Hepatocyte (in vitro differentiated cells): ENCODE measurements at regions not wholly inside any gene's neighbourhood (a gene's known extent, or its start where the extent isn't known, plus 50 kb on each side); places are given as distances from the start of the nearest gene placed in this dataset.

Experiments
- EZH2 ChIP-seq: fragments of 200-600 bp; sonication (generic); IDR thresholded peaks from 2 replicates; pipeline ENCODE4 v1.6.1; 2016; ENCODE audit warnings: antibody characterized with exemption, mild to moderate bottlenecking, borderline replicate concordance
- EZH2phosphoT487 ChIP-seq: fragments of 200-600 bp; sonication (generic); IDR thresholded peaks from one replicate; pipeline ENCODE4 v1.6.1; 2018; ENCODE audit warnings: antibody characterized with exemption, mild to moderate bottlenecking, low read depth, moderate library complexity; ENCODE audit not compliant: unreplicated experiment, severe bottlenecking
- TF ChIP-seq, protein P1 (sequence below): fragments of 200-600 bp; sonication (generic); IDR thresholded peaks from 2 replicates; pipeline ENCODE4 v1.5.1; 2016; ENCODE audit warnings: antibody characterized with exemption, mild to moderate bottlenecking; ENCODE audit not compliant: poor library complexity

DNA sequence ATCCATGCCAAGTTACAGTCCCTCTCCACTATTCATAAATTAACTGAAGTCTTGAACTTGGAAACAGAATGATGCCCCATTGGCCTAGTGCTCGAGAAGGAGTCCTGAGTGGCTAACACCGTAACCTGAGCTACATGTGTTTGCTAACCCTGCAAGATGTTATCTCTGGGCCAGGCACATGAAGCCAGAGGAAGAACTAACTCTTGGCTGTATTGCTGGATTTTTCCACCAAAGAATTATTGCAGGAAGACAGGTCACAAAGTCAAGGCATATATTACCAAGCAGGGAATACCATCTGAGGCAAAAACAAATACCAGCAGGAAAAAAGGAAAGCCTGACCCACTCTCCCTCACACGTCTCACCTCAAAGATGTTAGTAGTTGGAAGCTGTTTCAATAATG is 148.9 kb upstream of the PHACTR1 start:
- TF ChIP-seq, protein P1, sequence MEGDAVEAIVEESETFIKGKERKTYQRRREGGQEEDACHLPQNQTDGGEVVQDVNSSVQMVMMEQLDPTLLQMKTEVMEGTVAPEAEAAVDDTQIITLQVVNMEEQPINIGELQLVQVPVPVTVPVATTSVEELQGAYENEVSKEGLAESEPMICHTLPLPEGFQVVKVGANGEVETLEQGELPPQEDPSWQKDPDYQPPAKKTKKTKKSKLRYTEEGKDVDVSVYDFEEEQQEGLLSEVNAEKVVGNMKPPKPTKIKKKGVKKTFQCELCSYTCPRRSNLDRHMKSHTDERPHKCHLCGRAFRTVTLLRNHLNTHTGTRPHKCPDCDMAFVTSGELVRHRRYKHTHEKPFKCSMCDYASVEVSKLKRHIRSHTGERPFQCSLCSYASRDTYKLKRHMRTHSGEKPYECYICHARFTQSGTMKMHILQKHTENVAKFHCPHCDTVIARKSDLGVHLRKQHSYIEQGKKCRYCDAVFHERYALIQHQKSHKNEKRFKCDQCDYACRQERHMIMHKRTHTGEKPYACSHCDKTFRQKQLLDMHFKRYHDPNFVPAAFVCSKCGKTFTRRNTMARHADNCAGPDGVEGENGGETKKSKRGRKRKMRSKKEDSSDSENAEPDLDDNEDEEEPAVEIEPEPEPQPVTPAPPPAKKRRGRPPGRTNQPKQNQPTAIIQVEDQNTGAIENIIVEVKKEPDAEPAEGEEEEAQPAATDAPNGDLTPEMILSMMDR, result no peak
- TF ChIP-seq EZH2 (no peak), EZH2phosphoT487 (no peak)
